SK-N-SH (cell line): ENCODE measurements at regions not wholly inside any gene's neighbourhood (a gene's known extent, or its start where the extent isn't known, plus 50 kb on each side); places are given as distances from the start of the nearest gene placed in this dataset.

Experiments used
- CTCF ChIA-PET: fragments of 300-600, 350-600 bp; formaldehyde crosslinking; extraction: SDS; loops from one replicate; lab custom pipeline; 2021; lab: Yijun Ruan, JAX
- POLR2A ChIA-PET: fragments of 350-600 bp; sonication (Branson Sonifier 250); formaldehyde crosslinking; extraction: SDS; loops from one replicate; lab custom pipeline; 2020; ENCODE audit warnings: antibody characterized with exemption, inconsistent platforms; lab: Yijun Ruan, JAX
- DNase-seq: peaks from one replicate; pipeline ENCODE4 v3.0.0; 2012
- H2AFZ ChIP-seq: fragments of 200-600 bp; sonication (generic); 2 replicates; pipeline ENCODE4 v1.8.1; 2016; ENCODE audit warnings: antibody characterized with exemption, mild to moderate bottlenecking, low read depth
- H3F3A ChIP-seq: fragments of 200-600 bp; sonication (generic); replicated peaks from 2 replicates; pipeline ENCODE3; 2016; ENCODE audit warnings: antibody characterized with exemption, mild to moderate bottlenecking; ENCODE audit not compliant: insufficient read depth
- H3K27ac ChIP-seq, 2 experiments: fragments of 200-500 bp in 1 of 2; fragments of 200-600 bp in 1 of 2; sonication (Bioruptor generic) in 1 of 2; sonication (generic), shearing (Covaris generic) in 1 of 2; 2 replicates each; pipeline versions ENCODE4 v1.5.1 to v1.6.1; 2014 to 2016; ENCODE audit warnings: low read depth in 2 of 2, inconsistent platforms in 1 of 2, low read length in 1 of 2, mild to moderate bottlenecking in 1 of 2, mixed read lengths in 1 of 2
- H3K27me3 ChIP-seq: fragments of 200-600 bp; sonication (generic), shearing (Covaris generic); 2 replicates; pipeline ENCODE4 v1.6.1; 2016; ENCODE audit warnings: mixed run types; ENCODE audit not compliant: insufficient read depth
- H3K36me3 ChIP-seq, 2 experiments: fragments of 200-500 bp in 1 of 2; fragments of 200-600 bp in 1 of 2; sonication (Bioruptor generic) in 1 of 2; sonication (generic) in 1 of 2; replicated peaks in 1 of 2; 2 replicates each; pipeline versions ENCODE3 to v1.5.1; 2014 to 2016; ENCODE audit warnings: low read length in 1 of 2, mild to moderate bottlenecking in 1 of 2; ENCODE audit not compliant: insufficient read depth in 2 of 2, control insufficient read depth in 1 of 2
- H3K4me1 ChIP-seq, 2 experiments: fragments of 200-500 bp in 1 of 2; fragments of 200-600 bp in 1 of 2; sonication (Bioruptor generic) in 1 of 2; sonication (generic), shearing (Covaris generic) in 1 of 2; 2 replicates each; pipeline versions ENCODE4 v1.5.1 to v1.6.1; 2014 to 2016; ENCODE audit warnings: low read depth in 1 of 2, low read length in 1 of 2, mixed run types in 1 of 2; ENCODE audit not compliant: insufficient read depth in 2 of 2, control insufficient read depth in 1 of 2
- H3K4me2 ChIP-seq: fragments of 200-600 bp; sonication (generic), shearing (Covaris generic); 2 replicates; pipeline ENCODE4 v1.6.1; 2017; ENCODE audit warnings: mixed run types
- H3K4me3 ChIP-seq, 2 experiments: fragments of 200-500 bp in 1 of 2; fragments of 200-600 bp in 1 of 2; sonication (Bioruptor generic) in 1 of 2; sonication (generic), shearing (Covaris generic) in 1 of 2; 2 replicates each; pipeline versions ENCODE4 v1.5.1 to v1.8.1; 2014 to 2016; ENCODE audit warnings: low read depth in 2 of 2, inconsistent platforms in 1 of 2, low read length in 1 of 2, mild to moderate bottlenecking in 1 of 2, mixed read lengths in 1 of 2, moderate library complexity in 1 of 2
- H3K79me2 ChIP-seq: fragments of 200-600 bp; sonication (generic); 2 replicates; pipeline ENCODE4 v1.8.1; 2017; ENCODE audit warnings: mild to moderate bottlenecking; ENCODE audit not compliant: insufficient read depth
- H3K9ac ChIP-seq: fragments of 200-600 bp; sonication (generic); 2 replicates; pipeline ENCODE4 v1.6.1; 2017; ENCODE audit warnings: mixed run types
- H3K9me2 ChIP-seq: fragments of 200-600 bp; sonication (generic); 2 replicates; pipeline ENCODE4 v1.6.1; 2017; ENCODE audit warnings: mixed run types
- H3K9me3 ChIP-seq: fragments of 200-600 bp; sonication (generic); 2 replicates; pipeline ENCODE4 v1.6.1; 2017; ENCODE audit warnings: mixed run types, mild to moderate bottlenecking, moderate library complexity
- H4K20me1 ChIP-seq: fragments of 200-600 bp; sonication (generic); 2 replicates; pipeline ENCODE4 v1.6.1; 2017; ENCODE audit warnings: mild to moderate bottlenecking, mixed run types; ENCODE audit not compliant: insufficient read depth
- CHD2 ChIP-seq: fragments of 150-350 bp; IDR thresholded peaks from 2 replicates; pipeline ENCODE4 v1.6.1; 2018; ENCODE audit warnings: low read length; ENCODE audit not compliant: partially characterized antibody
- ELF1 ChIP-seq: IDR thresholded peaks from 2 replicates; pipeline ENCODE4 v1.4.0; 2012
- EP300 ChIP-seq, 2 experiments: IDR thresholded peaks; 2 replicates each; pipeline versions ENCODE4 v1.4.0 to v1.6.1; 2012; ENCODE audit warnings: borderline replicate concordance in 1 of 2, low read depth in 1 of 2, low read length in 1 of 2
- FOXM1 ChIP-seq: IDR thresholded peaks from 2 replicates; pipeline ENCODE4 v1.4.0; 2012; ENCODE audit warnings: low read depth, mild to moderate bottlenecking
- GABPA ChIP-seq: IDR thresholded peaks from 2 replicates; pipeline ENCODE4 v1.4.0; 2012; ENCODE audit warnings: low read depth, mild to moderate bottlenecking
- GATA2 ChIP-seq: sonication (generic); formaldehyde crosslinking; IDR thresholded peaks from 2 replicates; pipeline ENCODE4 v1.5.0; 2020; ENCODE audit warnings: mild to moderate bottlenecking, missing genetic modification reagents
- IRF3 ChIP-seq: fragments of 150-350 bp; IDR thresholded peaks from 2 replicates; pipeline ENCODE4 v1.6.1; 2016; ENCODE audit warnings: mild to moderate bottlenecking, low read depth, low read length
- JUND ChIP-seq: IDR thresholded peaks from 2 replicates; pipeline ENCODE4 v1.4.0; 2012
- MEF2A ChIP-seq: IDR thresholded peaks from 2 replicates; pipeline ENCODE4 v1.4.0; 2012; ENCODE audit warnings: low read depth, borderline replicate concordance
- MXI1 ChIP-seq: IDR thresholded peaks from 2 replicates; pipeline ENCODE4 v1.6.1; 2012; ENCODE audit warnings: mild to moderate bottlenecking, low read depth, low read length, improper control_type of control experiment
- NFIC ChIP-seq: IDR thresholded peaks from 2 replicates; pipeline ENCODE4 v1.4.0; 2012; ENCODE audit warnings: borderline replicate concordance
- PBX3 ChIP-seq: IDR thresholded peaks from 2 replicates; pipeline ENCODE4; 2012
- RAD21 ChIP-seq: IDR thresholded peaks from 2 replicates; pipeline ENCODE4 v1.6.1; 2012; ENCODE audit warnings: mild to moderate bottlenecking, low read length
- RCOR1 ChIP-seq: fragments of 150-350 bp; IDR thresholded peaks from 2 replicates; pipeline ENCODE4 v1.6.1; 2017; ENCODE audit warnings: antibody characterized with exemption, low read length
- RFX5 ChIP-seq: IDR thresholded peaks from 2 replicates; pipeline ENCODE4 v1.6.1; 2012; ENCODE audit warnings: mild to moderate bottlenecking, improper control_type of control experiment, low read length
- RXRA ChIP-seq: IDR thresholded peaks from 2 replicates; pipeline ENCODE4 v1.4.0; 2012; ENCODE audit warnings: low read depth, mild to moderate bottlenecking, borderline replicate concordance
- WGBS: methylation state at CpG from one replicate; pipeline ENCODE4 v1.1.6; 2017; ENCODE audit warnings: low lambda C conversion rate; 5-methylcytosine and 5-hydroxymethylcytosine counted together

GRCh38 chrX:122441451-122441850 is 742.6 kb upstream of the GRIA3 start:
- no peaks in the 10 kb centered on the region for H4K20me1 ChIP-seq
- 75% methylated on average over 1 of the region's 1 CpG for WGBS

GRCh38 chrX:122445466-122445865 is 738.6 kb upstream of the GRIA3 start:
- POLR2A ChIA-PET: no interaction called here
- no peaks in the 10 kb centered on the region for H3F3A ChIP-seq
- no peaks in the 10 kb centered on the region for H3K27me3 ChIP-seq
- no peaks in the 10 kb centered on the region for H3K79me2 ChIP-seq
- H3K4me1 ChIP-seq: no peaks in the 10 kb centered on the region
- DNase-seq: no peak
- CTCF ChIA-PET: no interaction called here
- H3K27ac ChIP-seq: no peak overlapping the region
- no peaks in the 10 kb centered on the region for H3K36me3 ChIP-seq
- H3K4me3 ChIP-seq: no peak overlapping the region
- TF ChIP-seq JUND (no peak), ELF1 (no peak), MEF2A (no peak), RCOR1 (no peak), NFIC (no peak), EP300 (IDR thresholded peaks at IDR 0.05; ENCODE audit: borderline replicate concordance in 1 of 2, low read depth in 1 of 2, low read length in 1 of 2) (no peak), GATA2 (no peak), IRF3 (no peak), RAD21 (no peak), MXI1 (no peak), RFX5 (no peak), PBX3 (no peak)
- H2AFZ ChIP-seq: no peak overlapping the region
- no peaks in the 10 kb centered on the region for H3K9me2 ChIP-seq
- H3K4me2 ChIP-seq: no peak overlapping the region
- no peaks in the 10 kb centered on the region for H4K20me1 ChIP-seq
- no peaks in the 10 kb centered on the region for H3K9me3 ChIP-seq
- H3K9ac ChIP-seq: no peak overlapping the region

More at GRCh38 chrX:122441451-122441850, 742.6 kb upstream of the GRIA3 start:
- TF ChIP-seq RAD21 (no peak), FOXM1 (no peak), NFIC (no peak), CHD2 (no peak), MEF2A (no peak), GABPA (no peak), RXRA (no peak), IRF3 (no peak)
- Histone ChIP-seq H3K79me2 (no peaks in the 10 kb centered on the region), H3K27ac (no peak overlapping the region), H3K4me2 (no peak overlapping the region), H3K9me3 (no peaks in the 10 kb centered on the region), H2AFZ (no peak overlapping the region), H3K9me2 (no peaks in the 10 kb centered on the region), H3K36me3 (no peaks in the 10 kb centered on the region), H3K4me3 (no peak overlapping the region), H3K4me1 (no peaks in the 10 kb centered on the region), H3F3A (no peaks in the 10 kb centered on the region), H3K9ac (no peak overlapping the region), H3K27me3 (no peaks in the 10 kb centered on the region)
- no peak for DNase-seq
- POLR2A ChIA-PET: no interaction called here
- CTCF ChIA-PET: no interaction called here
